Activated effector memory CD4-positive, alpha-beta T cell treated with anti-CD3 and anti-CD28 coated beads, Interleukin-2, amount 50 U/mL, for 16 hours (primary cell): ENCODE measurements at regions not wholly inside any gene's neighbourhood (a gene's known extent, or its start where the extent isn't known, plus 50 kb on each side); places are given as distances from the start of the nearest gene placed in this dataset.
"Not testable (repeated sequence)": the region's sequence is repeated elsewhere in the genome, so short reads cannot be mapped to it uniquely, and the experiment has no call there.

ENCODE experiments used
- DNase-seq: peaks from one replicate; pipeline ENCODE4 v3.0.0-alpha.2; 2020

DNA sequence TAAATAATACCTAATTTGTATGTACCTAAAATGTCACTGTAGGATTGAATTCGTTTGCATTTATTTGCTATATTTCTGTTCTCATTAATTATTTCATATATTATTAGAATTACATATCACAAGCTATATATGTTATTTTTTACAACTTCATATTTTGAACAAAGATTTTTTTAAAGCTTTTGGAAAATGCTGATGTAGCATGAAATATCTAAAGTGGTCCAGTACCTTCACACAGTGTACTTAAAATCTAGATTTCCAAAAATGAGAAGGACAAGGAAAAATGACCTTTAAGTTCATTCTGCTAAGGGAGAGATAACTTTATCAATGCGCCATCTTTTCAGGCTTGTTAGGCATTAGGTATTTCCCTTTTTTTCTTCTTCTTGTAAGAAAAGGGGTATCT, 71.8 kb downstream of the LARP7 start:
- DNase-seq = no peak

DNA sequence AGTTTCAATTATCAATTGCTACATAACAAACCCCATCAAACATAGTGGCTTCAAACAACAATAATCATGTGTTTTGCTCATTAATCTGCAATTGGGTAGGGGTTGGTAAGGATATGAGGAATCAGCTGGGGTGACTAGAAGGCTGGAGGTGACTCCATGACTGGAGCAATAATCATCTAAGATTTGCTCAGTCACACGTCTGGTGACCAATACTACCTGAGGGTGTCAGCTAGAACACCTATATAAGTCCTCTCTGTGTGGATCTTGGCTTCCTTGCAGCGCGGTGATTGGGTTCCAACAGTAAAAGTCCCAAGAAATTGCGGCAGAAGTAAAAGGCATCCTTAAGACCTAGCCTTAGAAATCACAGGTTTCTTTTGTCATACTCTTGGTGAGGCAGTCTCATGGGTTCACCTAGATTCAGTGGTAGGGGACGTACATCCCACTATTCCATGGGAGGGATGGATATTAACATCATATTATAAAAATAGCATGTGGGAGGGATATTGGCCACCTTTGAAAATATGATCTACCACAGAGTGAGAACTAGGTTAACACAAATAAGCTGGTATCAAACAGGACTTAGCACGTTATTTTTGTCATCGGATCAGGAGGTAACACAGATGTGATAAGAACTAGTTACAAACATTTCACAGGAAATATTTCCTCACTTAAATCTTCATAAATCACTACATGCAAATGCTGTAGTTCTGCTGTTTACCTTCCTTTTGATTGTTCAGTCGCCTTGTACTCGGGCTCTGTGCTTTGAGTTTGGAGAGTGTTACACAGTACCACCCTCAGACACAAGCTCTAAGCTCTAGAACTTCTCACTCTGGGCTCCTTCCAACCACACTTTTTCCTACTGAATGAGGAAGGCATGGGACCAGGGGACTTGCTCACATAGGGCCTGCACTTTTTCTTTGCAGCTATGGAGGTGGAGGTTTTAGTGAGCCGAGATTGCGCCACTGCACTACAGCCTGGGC, 78.3 kb downstream of the LARP7 start:
- no peak for DNase-seq

DNA sequence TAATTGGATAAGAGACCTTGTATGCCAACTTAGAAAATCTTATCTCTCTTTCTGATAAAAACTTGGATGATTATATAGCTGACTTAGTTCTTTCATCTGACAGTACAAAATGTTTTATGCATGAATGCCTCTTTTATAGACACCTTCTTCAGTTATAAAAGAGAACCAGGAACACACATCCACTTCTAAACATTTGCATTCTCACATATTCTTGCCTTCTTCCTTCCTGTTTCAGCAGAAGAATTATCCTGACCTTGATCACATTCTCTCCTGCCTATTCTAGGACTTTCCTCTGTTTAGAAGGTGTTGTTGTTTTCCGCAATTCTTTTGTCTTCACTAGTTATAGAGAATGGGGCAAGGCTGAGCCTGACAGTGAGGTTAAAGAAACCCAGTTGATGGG, 80.9 kb downstream of the LARP7 start:
- no peak for DNase-seq

DNA sequence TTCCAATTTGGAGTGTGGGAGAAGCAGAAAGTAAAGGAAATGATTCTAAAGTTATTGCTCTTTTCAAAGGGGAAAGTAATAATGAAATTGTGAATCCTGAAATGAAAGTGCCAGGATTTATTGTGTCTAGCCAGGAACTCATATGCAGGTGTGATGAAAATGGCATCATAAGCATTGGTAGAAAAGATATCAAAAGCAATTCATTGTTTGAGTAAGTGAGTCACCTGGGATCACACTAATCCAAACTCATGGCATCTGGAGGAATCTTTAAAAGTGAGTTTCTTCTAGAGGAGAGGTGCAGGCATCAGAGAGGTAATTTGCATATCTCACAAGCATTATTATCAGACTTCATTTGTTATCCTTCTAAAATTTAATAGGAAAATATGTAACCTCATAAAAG, 84.7 kb downstream of the LARP7 start:
- no peak for DNase-seq

DNA sequence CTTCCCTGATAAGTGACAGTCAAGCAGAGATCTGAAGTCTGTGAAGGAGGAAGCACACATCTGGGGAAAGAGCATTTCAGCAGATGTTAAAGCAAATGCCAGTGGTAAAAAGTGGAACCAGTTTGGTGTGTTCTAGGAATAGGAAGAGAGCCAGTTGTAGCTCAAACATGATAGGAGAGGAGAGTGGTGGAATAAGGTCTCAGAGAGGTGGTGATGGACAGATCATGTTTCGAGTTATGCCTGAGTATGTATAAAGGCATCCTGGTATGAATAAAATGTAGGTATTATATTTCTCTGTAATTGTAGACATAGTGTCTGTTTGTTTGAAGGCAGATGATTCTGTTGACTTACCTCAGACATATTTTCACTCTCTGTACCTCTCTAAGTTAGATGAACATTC, 89.1 kb downstream of the LARP7 start:
- DNase-seq = no peak

- not testable (repeated sequence) for DNase-seq
These were observed 90.8 kb downstream of the LARP7 start for GRCh38 chr4:112727728-112728127.

GRCh38 chr4:112731715-112732114, 94.8 kb downstream of the LARP7 start:
- no peak for DNase-seq

GRCh38 chr4:112732142-112732541, 95.2 kb downstream of the LARP7 start:
- DNase-seq = no peak

DNA sequence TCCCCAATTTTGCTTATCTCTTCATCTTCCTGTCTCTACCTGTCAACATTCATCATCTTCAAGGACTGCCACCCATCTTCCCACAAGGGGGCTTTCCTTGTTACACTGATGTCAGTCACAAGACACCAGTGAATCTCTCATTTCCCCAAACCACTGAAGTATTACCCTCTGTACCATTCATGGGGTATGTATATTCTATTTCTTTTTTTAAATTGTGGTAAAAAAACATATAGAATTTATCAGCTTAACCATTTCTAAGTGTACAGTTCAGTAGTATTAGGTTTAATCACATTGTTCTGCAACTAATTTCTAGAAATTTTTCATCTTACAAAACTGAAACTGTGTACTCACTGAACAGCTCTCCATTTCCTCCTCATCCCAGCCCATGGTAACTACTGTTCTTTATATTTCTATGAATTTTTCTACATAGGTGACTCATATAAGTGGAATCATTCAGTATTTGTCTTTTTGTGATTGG, 98.6 kb downstream of the LARP7 start:
- DNase-seq = no peak

GRCh38 chr4:112736718-112737135, 99.8 kb downstream of the LARP7 start:
- DNase-seq = no peak

GRCh38 chr4:112739442-112739841, 102.5 kb downstream of the LARP7 start:
- DNase-seq = no peak

DNA sequence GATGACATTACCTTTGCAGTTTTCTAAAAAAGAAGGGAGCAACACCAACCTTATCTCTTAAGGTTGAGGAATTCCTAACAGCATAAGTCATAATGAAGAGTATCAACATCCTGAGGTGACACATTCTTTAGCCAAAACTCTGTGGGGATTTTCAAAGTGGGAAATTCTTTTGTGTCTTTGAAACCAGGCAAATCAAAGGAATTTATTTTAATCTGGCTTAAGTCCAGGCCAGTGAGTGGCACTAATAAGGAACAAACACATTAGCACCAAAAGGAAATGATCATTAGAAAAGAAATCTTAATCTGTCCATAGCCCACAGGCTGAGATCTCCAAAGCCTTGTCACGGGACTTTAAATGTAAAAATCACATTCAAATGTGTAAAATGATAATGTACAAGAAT, 110.1 kb downstream of the LARP7 start:
- DNase-seq = no peak

- no peak for DNase-seq
These were observed 111.5 kb downstream of the LARP7 start for GRCh38 chr4:112748352-112748878.

- not testable (repeated sequence) for DNase-seq
These were observed 113.8 kb downstream of the LARP7 start for GRCh38 chr4:112750749-112751148.

- no peak for DNase-seq
These were observed 114.5 kb downstream of the LARP7 start for GRCh38 chr4:112751447-112751846.

DNA sequence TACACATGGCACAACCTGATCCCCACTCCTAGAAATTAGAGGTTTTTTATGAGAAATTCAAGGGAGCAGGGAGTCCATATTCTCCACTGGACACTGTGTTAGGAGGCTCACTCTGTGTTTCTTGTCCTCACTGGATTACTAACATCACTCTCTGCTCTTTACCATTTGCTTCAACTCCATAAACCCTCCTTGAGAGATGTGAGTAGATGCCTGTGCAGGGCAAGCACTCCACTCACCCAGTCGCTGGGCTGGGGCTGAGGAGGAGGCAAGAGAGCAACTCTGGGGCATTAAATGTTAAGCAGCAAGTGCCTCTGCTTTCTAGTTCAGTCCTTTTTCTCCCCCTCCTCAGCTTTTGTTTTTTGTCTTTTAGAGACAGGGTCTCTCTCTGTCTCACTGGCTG, 115.1 kb downstream of the LARP7 start:
- DNase-seq = no peak

DNA sequence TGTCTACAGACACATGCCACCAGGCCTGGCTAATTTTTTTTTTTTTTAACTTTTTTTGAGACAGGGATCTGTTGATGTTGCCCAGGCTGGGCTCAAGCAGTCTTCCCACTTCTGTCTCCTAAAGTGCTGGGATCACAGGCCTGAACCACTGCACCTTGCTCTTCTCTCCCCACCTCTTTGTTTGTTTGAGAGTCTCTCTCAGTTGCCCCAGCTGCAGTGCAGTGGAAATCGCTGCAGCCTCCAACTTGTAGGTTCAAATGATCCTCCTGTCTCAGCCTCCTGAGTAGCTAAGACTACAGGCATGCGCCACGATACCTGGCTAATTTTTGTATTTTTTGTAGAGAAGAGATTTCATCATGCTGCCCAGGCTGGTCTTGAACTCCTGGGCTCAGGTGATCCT, 115.6 kb downstream of the LARP7 start:
- no peak for DNase-seq

GRCh38 chr4:112753333-112753732, 116.4 kb downstream of the LARP7 start:
- DNase-seq = no peak

DNA sequence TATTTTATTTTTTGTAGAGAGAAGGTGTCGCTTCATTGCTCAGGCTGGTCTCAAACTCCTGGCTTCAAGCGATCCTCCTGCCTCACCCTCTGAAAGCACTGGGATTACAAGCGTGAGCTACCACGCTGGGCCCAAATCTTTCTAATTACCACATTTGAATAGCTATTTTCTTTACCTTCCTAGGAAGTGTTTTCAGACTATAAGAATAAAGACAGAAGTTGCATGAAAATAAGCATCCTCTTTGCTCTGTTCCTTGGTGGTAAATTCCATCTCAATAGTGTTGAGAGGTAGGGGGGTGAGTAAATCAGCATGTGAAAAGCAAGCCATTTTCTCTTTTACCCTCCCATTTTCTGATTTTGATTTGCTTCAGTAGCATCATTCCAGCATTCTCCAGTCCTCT, 122.4 kb downstream of the LARP7 start:
- no peak for DNase-seq

GRCh38 chr4:112765317-112765974, 128.5 kb downstream of the LARP7 start:
- DNase-seq = no peak

- no peak for DNase-seq
These were observed 129.5 kb downstream of the LARP7 start for GRCh38 chr4:112766422-112766821.

- no peak for DNase-seq
These were observed 130.4 kb downstream of the LARP7 start for GRCh38 chr4:112767386-112767785.

GRCh38 chr4:112770114-112770513, 133.2 kb downstream of the LARP7 start:
- no peak for DNase-seq

DNA sequence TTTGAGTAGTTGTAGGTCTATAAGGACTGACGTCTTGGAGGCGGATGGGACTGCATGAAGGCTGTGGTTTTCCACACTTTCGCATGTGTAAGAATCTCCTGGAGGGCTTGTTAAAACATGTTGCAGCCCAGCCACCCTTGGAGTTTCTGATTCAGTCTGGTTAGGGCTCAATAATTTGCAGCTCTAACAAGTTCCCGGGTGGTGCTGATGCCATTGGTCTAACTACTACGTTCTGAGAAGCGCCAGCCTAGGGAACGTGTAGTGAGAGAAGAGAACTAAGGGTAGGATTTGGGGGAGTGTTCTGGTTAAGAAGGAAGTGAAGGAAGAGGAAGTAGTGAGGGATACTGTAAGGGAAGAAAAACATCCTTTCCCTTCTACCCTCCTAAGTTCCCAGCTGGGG, 138.9 kb downstream of the LARP7 start:
- no peak for DNase-seq
